T-cell (primary cell): ENCODE measurements at regions not wholly inside any gene's neighbourhood (a gene's known extent, or its start where the extent isn't known, plus 50 kb on each side); places are given as distances from the start of the nearest gene placed in this dataset.

Experiments used
- ATAC-seq, 4 experiments: fragments of 200-7000 bp in 3 of 4; fragments of 150-1000 bp in 1 of 4; cut with Tn5 transposase; replicated peaks in 1 of 4; 1 replicate in 3 of 4; 2 replicates in 1 of 4; pipeline ENCODE4 v1.10.0; 2021; ENCODE audit warnings: moderate library complexity in 3 of 4, mild to moderate bottlenecking in 2 of 4, moderate number of reproducible peaks in 1 of 4
- CTCF ChIA-PET, 2 donors: fragments of 300-600 bp; sonication (Branson Sonifier 250); formaldehyde crosslinking; loops; one replicate each; lab custom pipeline; 2022; ENCODE audit warnings: antibody characterized with exemption in 2 of 2; lab: Charles Lee
- POLR2A ChIA-PET, 2 donors: fragments of 300-600 bp; sonication (Branson Sonifier 250); formaldehyde crosslinking; loops; one replicate each; lab custom pipeline; 2022; ENCODE audit warnings: antibody characterized with exemption in 2 of 2; lab: Charles Lee
- DNase-seq, 35 experiments: peaks; one replicate each; pipeline versions ENCODE4 v3.0.0 to v3.0.0-alpha.2; 2013 to 2023
- H3K27ac ChIP-seq: one replicate; pipeline ENCODE4 v1.5.1; 2013; ENCODE audit warnings: low read length
- H3K27me3 ChIP-seq, 2 experiments: replicated peaks in 1 of 2; 1 replicate in 1 of 2; 2 replicates in 1 of 2; pipeline versions ENCODE4 v1.6.1 to v1.7.0; 2013; ENCODE audit warnings: low read length in 1 of 2, mixed read lengths in 1 of 2; ENCODE audit not compliant: control insufficient read depth in 2 of 2, insufficient read depth in 2 of 2; ENCODE audit errors: extremely low read depth in 1 of 2
- H3K36me3 ChIP-seq, 2 donors: 1 replicate in 1 of 2; 2 replicates in 1 of 2; pipeline versions ENCODE4 v1.6.1 to v1.7.0; 2013; ENCODE audit warnings: low read length in 1 of 2; ENCODE audit not compliant: control insufficient read depth in 2 of 2, insufficient read depth in 1 of 2; ENCODE audit errors: extremely low read depth in 1 of 2
- H3K4me1 ChIP-seq, 2 experiments: 1 replicate in 1 of 2; 2 replicates in 1 of 2; pipeline versions ENCODE4 v1.6.1 to v1.7.0; 2013; ENCODE audit warnings: low read length in 2 of 2, mixed read lengths in 1 of 2; ENCODE audit not compliant: insufficient read depth in 2 of 2, control insufficient read depth in 1 of 2; ENCODE audit errors: extremely low read depth in 1 of 2
- H3K4me3 ChIP-seq, 2 donors: 1 replicate in 1 of 2; 2 replicates in 1 of 2; pipeline versions ENCODE4 v1.5.1 to v1.7.0; 2013; ENCODE audit warnings: mild to moderate bottlenecking in 2 of 2, low read length in 1 of 2, moderate library complexity in 1 of 2; ENCODE audit not compliant: control insufficient read depth in 1 of 2; ENCODE audit errors: extremely low read depth in 1 of 2
- H3K9me3 ChIP-seq: 2 replicates; pipeline ENCODE4 v1.7.0; 2013
- H3K27ac Mint-ChIP-seq, 2 donors: one replicate each; pipeline ENCODE4 v1.8.0; 2020 to 2021; ENCODE audit warnings: mild to moderate bottlenecking in 2 of 2, mixed read lengths in 2 of 2
- H3K27me3 Mint-ChIP-seq, 2 donors: one replicate each; pipeline ENCODE4 v1.8.0; 2021 to 2022; ENCODE audit warnings: mixed read lengths in 2 of 2
- H3K36me3 Mint-ChIP-seq: one replicate; pipeline ENCODE4 v1.8.0; 2021; ENCODE audit warnings: mixed read lengths
- H3K4me1 Mint-ChIP-seq, 3 donors: one replicate each; pipeline ENCODE4 v1.8.0; 2020 to 2022; ENCODE audit warnings: mixed read lengths in 3 of 3, mild to moderate bottlenecking in 1 of 3
- H3K4me3 Mint-ChIP-seq, 3 donors: one replicate each; pipeline ENCODE4 v1.8.0; 2020 to 2022; ENCODE audit warnings: mild to moderate bottlenecking in 3 of 3, mixed read lengths in 3 of 3, moderate library complexity in 3 of 3
- H3K9me3 Mint-ChIP-seq, 3 donors: one replicate each; pipeline ENCODE4 v1.8.0; 2020 to 2022; ENCODE audit warnings: mixed read lengths in 3 of 3
- WGBS: methylation state at CpG from one replicate; pipeline ENCODE4 v1.1.5; 2013; ENCODE audit warnings: missing lambda C conversion rate; ENCODE audit not compliant: insufficient coverage; 5-methylcytosine and 5-hydroxymethylcytosine counted together

DNA sequence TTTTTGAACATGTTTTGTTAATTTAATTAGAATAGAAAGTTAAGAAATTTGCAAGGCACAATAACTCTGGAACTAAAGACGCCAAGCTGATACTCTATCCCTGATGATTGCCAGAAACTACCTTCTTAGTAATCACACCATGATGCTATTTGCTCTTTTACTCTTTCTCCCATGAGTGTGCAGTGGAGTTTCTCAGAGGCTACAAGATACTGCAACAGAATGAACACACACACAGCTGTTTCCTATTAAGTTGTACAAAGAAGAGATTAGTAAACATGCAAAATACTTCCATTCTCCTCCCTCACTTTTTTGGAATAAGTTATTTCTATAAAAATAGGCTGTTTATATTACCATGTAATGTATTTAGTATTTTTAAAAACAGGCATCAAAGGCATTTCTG is 1367.5 kb downstream of the AACS start:
- CTCF ChIA-PET: no interaction called here
- WGBS: no CpG with 5 or more reads among the region's 1 CpG
- POLR2A ChIA-PET: interaction anchor here in 1 of 2 donors (0.6 kb wide), 1 partner anchor 581 kb away, joined by 3 read pairs; no protein-coding TSS in a partner anchor

GRCh38 chr12:126434412-126434985 is 1369.3 kb downstream of the AACS start:
- ChIA-PET POLR2A (no interaction called here), CTCF (no interaction called here)
- Histone ChIP-seq H3K36me3 (no peaks in the 10 kb centered on the region), H3K4me1 (no peaks in the 10 kb centered on the region), H3K9me3 (no peaks in the 10 kb centered on the region), H3K27me3 (peaks cover 0 to 3% of the 10 kb centered on the region in 2 experiments), H3K4me3 (no peak overlapping the region), H3K27ac (no peak overlapping the region)
- no peaks in the 10 kb centered on the region for H3K4me1 Mint-ChIP-seq
- no peak overlapping the region for H3K4me3 Mint-ChIP-seq
- ATAC-seq (no peak), DNase-seq (no peak)
- no peak overlapping the region for H3K27ac Mint-ChIP-seq
- H3K36me3 Mint-ChIP-seq: no peaks in the 10 kb centered on the region
- peaks cover 3 to 18% (median 6%) of the 10 kb centered on the region in 3 donors for H3K9me3 Mint-ChIP-seq
- no peaks in the 10 kb centered on the region for H3K27me3 Mint-ChIP-seq
- 85% methylated on average over 2 of the region's 5 CpGs for WGBS

More for the DNA sequence above, 1367.5 kb downstream of the AACS start:
- H3K4me1 Mint-ChIP-seq: no peaks in the 10 kb centered on the region
- H3K27ac ChIP-seq: no peak overlapping the region
- no peaks in the 10 kb centered on the region for H3K36me3 ChIP-seq
- no peaks in the 10 kb centered on the region for H3K36me3 Mint-ChIP-seq
- no peak overlapping the region for H3K4me3 ChIP-seq
- no peak for DNase-seq
- no peak overlapping the region for H3K4me3 Mint-ChIP-seq
- peaks cover 0 to 3% of the 10 kb centered on the region in 2 experiments for H3K27me3 ChIP-seq
- ATAC-seq: no peak
- no peaks in the 10 kb centered on the region for H3K9me3 ChIP-seq
- no peaks in the 10 kb centered on the region for H3K4me1 ChIP-seq
- no peaks in the 10 kb centered on the region for H3K27me3 Mint-ChIP-seq
- no peak overlapping the region for H3K27ac Mint-ChIP-seq
- peaks cover 4 to 23% (median 7%) of the 10 kb centered on the region in 3 donors for H3K9me3 Mint-ChIP-seq

DNA sequence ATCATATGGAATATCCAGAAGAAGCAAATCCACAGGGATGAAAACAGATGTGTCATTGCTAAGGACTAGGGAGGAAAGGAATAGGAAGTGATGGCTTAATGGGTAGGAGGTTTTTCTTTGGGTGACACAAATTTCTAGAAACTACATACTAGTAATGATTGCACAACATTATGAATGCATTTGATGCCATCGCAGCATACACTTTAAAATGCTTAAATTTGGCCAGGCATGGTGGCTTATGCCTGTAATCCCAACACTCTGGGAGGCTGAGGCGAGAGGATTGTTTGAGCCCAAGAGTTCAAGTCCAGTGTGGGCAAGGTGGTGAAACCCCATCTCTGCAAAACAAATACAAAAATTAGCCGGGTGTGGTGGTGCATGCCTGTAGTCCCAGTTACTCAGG is 1370.8 kb downstream of the AACS start:
- H3K4me1 ChIP-seq: no peaks in the 10 kb centered on the region
- peaks cover 0 to 3% of the 10 kb centered on the region in 2 experiments for H3K27me3 ChIP-seq
- 100% methylated on average over 1 of the region's 3 CpGs for WGBS
- ChIA-PET POLR2A (no interaction called here), CTCF (no interaction called here)
- H3K27ac ChIP-seq: no peak overlapping the region
- Mint-ChIP-seq H3K4me3 (no peak overlapping the region), H3K4me1 (no peaks in the 10 kb centered on the region), H3K27me3 (no peaks in the 10 kb centered on the region), H3K9me3 (peaks cover 0 to 12% (median 3%) of the 10 kb centered on the region in 3 donors), H3K27ac (no peak overlapping the region), H3K36me3 (no peaks in the 10 kb centered on the region)
- H3K36me3 ChIP-seq: no peaks in the 10 kb centered on the region
- H3K9me3 ChIP-seq: no peaks in the 10 kb centered on the region
- no peak overlapping the region for H3K4me3 ChIP-seq
- ATAC-seq: no peak
- DNase-seq: no peak

- no peak overlapping the region for H3K27ac Mint-ChIP-seq
- H3K4me1 Mint-ChIP-seq: no peaks in the 10 kb centered on the region
- ChIA-PET POLR2A (no interaction called here), CTCF (no interaction called here)
- WGBS: no CpG with 5 or more reads among the region's 1 CpG
- H3K27ac ChIP-seq: no peak overlapping the region
- no peaks in the 10 kb centered on the region for H3K36me3 ChIP-seq
- peaks cover 0 to 3% of the 10 kb centered on the region in 2 experiments for H3K27me3 ChIP-seq
- DNase-seq (no peak), ATAC-seq (no peak)
- H3K4me3 Mint-ChIP-seq: no peak overlapping the region
- H3K4me1 ChIP-seq: no peaks in the 10 kb centered on the region
- H3K4me3 ChIP-seq: no peak overlapping the region
- H3K9me3 ChIP-seq: no peaks in the 10 kb centered on the region
- H3K36me3 Mint-ChIP-seq: no peaks in the 10 kb centered on the region
- H3K9me3 Mint-ChIP-seq: peaks cover 0 to 12% (median 3%) of the 10 kb centered on the region in 3 donors
- H3K27me3 Mint-ChIP-seq: no peaks in the 10 kb centered on the region
Observed at GRCh38 chr12:126437934-126438333, 1372.7 kb downstream of the AACS start.

DNA sequence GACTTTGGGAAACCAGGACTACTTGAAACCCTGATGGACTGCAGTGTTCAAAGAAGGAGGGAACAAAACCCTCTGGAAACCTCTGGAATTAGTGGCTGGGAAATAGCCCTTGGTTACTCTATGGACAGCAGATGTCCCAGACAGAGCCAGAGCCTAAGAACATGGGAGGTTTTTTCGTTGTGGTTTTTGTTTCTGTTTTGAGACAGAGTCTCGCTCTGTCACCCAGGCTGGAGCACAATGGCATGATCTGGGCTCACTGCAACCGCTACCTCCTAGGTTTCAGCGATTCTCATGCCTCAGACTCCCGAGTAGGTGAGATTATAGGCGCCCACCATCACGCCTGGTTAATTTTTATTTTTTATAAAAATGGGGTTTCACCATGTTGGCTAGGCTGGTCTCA is 1378.7 kb downstream of the AACS start:
- Mint-ChIP-seq H3K4me3 (no peak overlapping the region), H3K36me3 (no peaks in the 10 kb centered on the region), H3K9me3 (peaks cover 6 to 12% (median 7%) of the 10 kb centered on the region in 3 donors), H3K4me1 (no peaks in the 10 kb centered on the region), H3K27me3 (no peaks in the 10 kb centered on the region), H3K27ac (no peak overlapping the region)
- Histone ChIP-seq H3K4me1 (no peaks in the 10 kb centered on the region), H3K27me3 (peaks cover 0 to 2% of the 10 kb centered on the region in 2 experiments), H3K27ac (no peak overlapping the region), H3K4me3 (no peak overlapping the region), H3K36me3 (no peaks in the 10 kb centered on the region), H3K9me3 (no peaks in the 10 kb centered on the region)
- DNase-seq (no peak), ATAC-seq (no peak)
- ChIA-PET POLR2A (no interaction called here), CTCF (no interaction called here)
- WGBS: 100% methylated on average over 1 of the region's 7 CpGs

GRCh38 chr12:126447346-126447745 is 1382.1 kb downstream of the AACS start:
- ChIA-PET CTCF (no interaction called here), POLR2A (no interaction called here)
- no peak overlapping the region for H3K4me3 Mint-ChIP-seq
- Histone ChIP-seq H3K27ac (no peak overlapping the region), H3K27me3 (peaks cover 0 to 2% of the 10 kb centered on the region in 2 experiments), H3K4me1 (no peaks in the 10 kb centered on the region), H3K9me3 (no peaks in the 10 kb centered on the region), H3K4me3 (no peak overlapping the region), H3K36me3 (no peaks in the 10 kb centered on the region)
- H3K27me3 Mint-ChIP-seq: no peaks in the 10 kb centered on the region
- ATAC-seq (no peak), DNase-seq (no peak)
- WGBS: 88% methylated on average over 1 of the region's 5 CpGs
- no peaks in the 10 kb centered on the region for H3K36me3 Mint-ChIP-seq
- H3K4me1 Mint-ChIP-seq: no peaks in the 10 kb centered on the region
- no peak overlapping the region for H3K27ac Mint-ChIP-seq
- H3K9me3 Mint-ChIP-seq: peaks cover 9 to 15% (median 12%) of the 10 kb centered on the region in 3 donors
